ENCODE measurements at regions not wholly inside any gene's neighbourhood (a gene's known extent, or its start where the extent isn't known, plus 50 kb on each side); places are given as distances from the start of the nearest gene placed in this dataset.

DNA sequence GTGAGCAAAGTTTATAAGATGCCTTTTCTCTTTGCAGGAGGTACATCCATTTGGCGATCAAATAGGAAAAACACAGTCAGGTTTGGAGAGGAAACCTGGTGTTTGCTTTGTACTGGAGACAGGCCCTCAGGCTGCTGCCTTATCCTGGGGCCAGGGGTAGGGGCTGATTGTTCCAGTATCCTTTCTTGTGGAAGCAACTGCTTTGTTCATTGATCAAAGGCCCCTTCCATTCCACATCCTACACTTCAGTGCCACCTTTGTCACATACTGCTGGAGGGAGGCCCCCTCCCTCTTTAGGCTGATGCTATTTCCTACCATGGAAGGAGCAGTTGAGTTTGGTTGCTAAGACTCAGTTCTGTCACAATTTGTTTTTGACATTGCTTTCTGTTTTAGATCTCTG is 778.1 kb downstream of the TLR4 start:
- no peak for TF ChIP-seq EZH2 (IDR thresholded peaks at IDR 0.05; ENCODE audit: low read depth)
- TF ChIP-seq, protein P1, sequence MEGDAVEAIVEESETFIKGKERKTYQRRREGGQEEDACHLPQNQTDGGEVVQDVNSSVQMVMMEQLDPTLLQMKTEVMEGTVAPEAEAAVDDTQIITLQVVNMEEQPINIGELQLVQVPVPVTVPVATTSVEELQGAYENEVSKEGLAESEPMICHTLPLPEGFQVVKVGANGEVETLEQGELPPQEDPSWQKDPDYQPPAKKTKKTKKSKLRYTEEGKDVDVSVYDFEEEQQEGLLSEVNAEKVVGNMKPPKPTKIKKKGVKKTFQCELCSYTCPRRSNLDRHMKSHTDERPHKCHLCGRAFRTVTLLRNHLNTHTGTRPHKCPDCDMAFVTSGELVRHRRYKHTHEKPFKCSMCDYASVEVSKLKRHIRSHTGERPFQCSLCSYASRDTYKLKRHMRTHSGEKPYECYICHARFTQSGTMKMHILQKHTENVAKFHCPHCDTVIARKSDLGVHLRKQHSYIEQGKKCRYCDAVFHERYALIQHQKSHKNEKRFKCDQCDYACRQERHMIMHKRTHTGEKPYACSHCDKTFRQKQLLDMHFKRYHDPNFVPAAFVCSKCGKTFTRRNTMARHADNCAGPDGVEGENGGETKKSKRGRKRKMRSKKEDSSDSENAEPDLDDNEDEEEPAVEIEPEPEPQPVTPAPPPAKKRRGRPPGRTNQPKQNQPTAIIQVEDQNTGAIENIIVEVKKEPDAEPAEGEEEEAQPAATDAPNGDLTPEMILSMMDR (conservative IDR thresholded peaks at IDR 0.05): no peak
